CD14-positive monocyte (primary cell): ENCODE measurements at regions not wholly inside any gene's neighbourhood (a gene's known extent, or its start where the extent isn't known, plus 50 kb on each side); places are given as distances from the start of the nearest gene placed in this dataset.

Source experiments
- DNase-seq, 3 donors: peaks; one replicate each; pipeline ENCODE4 v3.0.0-alpha.2; 2011 to 2022
- H2AFZ ChIP-seq: 2 replicates; pipeline ENCODE4 v1.6.0; 2012; ENCODE audit warnings: mild to moderate bottlenecking, low read depth, low read length, inconsistent platforms; ENCODE audit not compliant: insufficient read depth, poor library complexity, severe bottlenecking
- H3K27ac ChIP-seq, 2 donors: 1 replicate in 1 of 2; 2 replicates in 1 of 2; pipeline ENCODE4 v1.5.1; 2012 to 2013; ENCODE audit warnings: low read length in 2 of 2, control low read depth in 1 of 2, inconsistent platforms in 1 of 2, low read depth in 1 of 2, mild to moderate bottlenecking in 1 of 2
- H3K27me3 ChIP-seq, 2 donors: one replicate each; pipeline versions ENCODE4 v1.6.0 to v1.6.1; 2011 to 2013; ENCODE audit warnings: low read length in 2 of 2; ENCODE audit not compliant: control insufficient read depth in 2 of 2, insufficient read depth in 2 of 2
- H3K36me3 ChIP-seq, 2 donors: replicated peaks in 1 of 2; 1 replicate in 1 of 2; 2 replicates in 1 of 2; pipeline versions ENCODE4 v1.5.1 to v1.6.1; 2012 to 2013; ENCODE audit warnings: low read length in 2 of 2, control low read depth in 1 of 2, inconsistent platforms in 1 of 2, mild to moderate bottlenecking in 1 of 2; ENCODE audit not compliant: insufficient read depth in 2 of 2, control insufficient read depth in 1 of 2
- H3K4me1 ChIP-seq, 2 donors: 1 replicate in 1 of 2; 2 replicates in 1 of 2; pipeline versions ENCODE4 v1.5.1 to v1.6.1; 2012 to 2013; ENCODE audit warnings: low read length in 2 of 2, control low read depth in 1 of 2, inconsistent platforms in 1 of 2, mild to moderate bottlenecking in 1 of 2, moderate library complexity in 1 of 2; ENCODE audit not compliant: insufficient read depth in 2 of 2, control insufficient read depth in 1 of 2
- H3K4me2 ChIP-seq: replicated peaks from 2 replicates; pipeline ENCODE3; 2012; ENCODE audit warnings: low read length, moderate library complexity, mild to moderate bottlenecking; ENCODE audit not compliant: poor library complexity, severe bottlenecking; ENCODE audit errors: extremely low read depth
- H3K4me3 ChIP-seq, 3 experiments: fragments of 200-600 bp in 1 of 3; sonication (generic) in 1 of 3; replicated peaks in 1 of 3; 1 replicate in 2 of 3; 2 replicates in 1 of 3; pipeline ENCODE4 v1.5.1; 2011 to 2013; ENCODE audit warnings: low read length in 3 of 3, mild to moderate bottlenecking in 3 of 3, control low read depth in 2 of 3, low read depth in 2 of 3, inconsistent platforms in 1 of 3, moderate library complexity in 1 of 3
- H3K79me2 ChIP-seq: 2 replicates; pipeline ENCODE4 v1.6.0; 2012; ENCODE audit warnings: mild to moderate bottlenecking, control low read depth, inconsistent platforms, low read length, moderate library complexity; ENCODE audit not compliant: insufficient read depth
- H3K9ac ChIP-seq: 2 replicates; pipeline ENCODE4 v1.6.0; 2017; ENCODE audit warnings: low read length, mild to moderate bottlenecking; ENCODE audit not compliant: insufficient read depth, poor library complexity, severe bottlenecking
- H3K9me3 ChIP-seq, 2 donors: replicated peaks in 1 of 2; 1 replicate in 1 of 2; 2 replicates in 1 of 2; pipeline versions ENCODE4 v1.5.1 to v1.6.1; 2012 to 2013; ENCODE audit warnings: low read length in 2 of 2, control low read depth in 1 of 2; ENCODE audit not compliant: control insufficient read depth in 1 of 2, insufficient read depth in 1 of 2
- H4K20me1 ChIP-seq: 2 replicates; pipeline ENCODE4 v1.6.0; 2012; ENCODE audit warnings: mild to moderate bottlenecking, low read length, control low read depth, moderate library complexity; ENCODE audit not compliant: insufficient read depth
- H3K27ac Mint-ChIP-seq, 7 donors: one replicate each; pipeline ENCODE4 v1.8.0; 2020; ENCODE audit warnings: mild to moderate bottlenecking in 7 of 7, mixed read lengths in 7 of 7, moderate library complexity in 6 of 7, inconsistent platforms in 2 of 7
- H3K27me3 Mint-ChIP-seq, 3 donors: one replicate each; pipeline ENCODE4 v1.8.0; 2021 to 2022; ENCODE audit warnings: low read depth in 3 of 3, mild to moderate bottlenecking in 3 of 3, mixed read lengths in 3 of 3, moderate library complexity in 3 of 3, inconsistent platforms in 1 of 3
- H3K36me3 Mint-ChIP-seq, 2 donors: one replicate each; pipeline ENCODE4 v1.8.0; 2020; ENCODE audit warnings: mixed read lengths in 2 of 2, inconsistent platforms in 1 of 2, mild to moderate bottlenecking in 1 of 2
- H3K4me1 Mint-ChIP-seq: one replicate; pipeline ENCODE4 v1.8.0; 2020; ENCODE audit warnings: mild to moderate bottlenecking, mixed read lengths
- H3K4me3 Mint-ChIP-seq, 2 donors: one replicate each; pipeline ENCODE4 v1.8.0; 2020; ENCODE audit warnings: mild to moderate bottlenecking in 2 of 2, mixed read lengths in 2 of 2, moderate library complexity in 1 of 2
- H3K9me3 Mint-ChIP-seq, 7 donors: one replicate each; pipeline ENCODE4 v1.8.0; 2020 to 2022; ENCODE audit warnings: mixed read lengths in 7 of 7, mild to moderate bottlenecking in 6 of 7, moderate library complexity in 6 of 7, inconsistent platforms in 2 of 7
- CTCF ChIP-seq: fragments of 200-600 bp; IDR thresholded peaks from one replicate; pipeline ENCODE4 v1.8.0; 2022; ENCODE audit warnings: antibody characterized with exemption, mild to moderate bottlenecking
- WGBS: methylation state at CpG from one replicate; pipeline ENCODE4 v1.1.5; 2013; ENCODE audit warnings: missing lambda C conversion rate; ENCODE audit not compliant: insufficient coverage; 5-methylcytosine and 5-hydroxymethylcytosine counted together
- intact Hi-C, 2 donors: fragments of 100-400 bp; cut with micrococcal nuclease; formaldehyde crosslinking; loops; one replicate each; pipeline versions ENCODE4 v1.15.0 to v1.15.1; 2023

GRCh38 chr15:97563516-97563915, 397.0 kb upstream of the ARRDC4 start:
- Histone ChIP-seq H3K4me2 (no peak overlapping the region), H4K20me1 (no peaks in the 10 kb centered on the region), H3K36me3 (no peaks in the 10 kb centered on the region), H3K4me1 (peaks cover 0 to 2% of the 10 kb centered on the region in 2 donors), H3K27ac (no peak overlapping the region), H2AFZ (no peak overlapping the region), H3K27me3 (no peaks in the 10 kb centered on the region), H3K9ac (no peak overlapping the region), H3K4me3 (no peak overlapping the region), H3K9me3 (no peaks in the 10 kb centered on the region), H3K79me2 (no peaks in the 10 kb centered on the region)
- Mint-ChIP-seq H3K4me3 (no peak overlapping the region), H3K36me3 (no peaks in the 10 kb centered on the region), H3K4me1 (peaks cover 6% of the 10 kb centered on the region), H3K9me3 (peaks cover 2 to 12% (median 6%) of the 10 kb centered on the region in 7 donors), H3K27me3 (no peaks in the 10 kb centered on the region), H3K27ac (no peak overlapping the region)
- no peak for TF ChIP-seq CTCF
- intact Hi-C loops, result no loop called here
- 83% methylated on average over 1 of the region's 3 CpGs for WGBS
- DNase-seq, result no peak

- DNase-seq, result no peak
- Mint-ChIP-seq H3K4me3 (no peak overlapping the region), H3K36me3 (no peaks in the 10 kb centered on the region), H3K27ac (no peak overlapping the region), H3K4me1 (no peaks in the 10 kb centered on the region), H3K27me3 (no peaks in the 10 kb centered on the region), H3K9me3 (peaks cover 3 to 9% (median 6%) of the 10 kb centered on the region in 7 donors)
- H3K36me3 ChIP-seq, result no peaks in the 10 kb centered on the region
- no peak overlapping the region for H3K27ac ChIP-seq
- H3K27me3 ChIP-seq, result no peaks in the 10 kb centered on the region
- H3K4me3 ChIP-seq, result no peak overlapping the region
- no peaks in the 10 kb centered on the region for H3K9me3 ChIP-seq
- no peak overlapping the region for H3K9ac ChIP-seq
- no peaks in the 10 kb centered on the region for H4K20me1 ChIP-seq
- TF ChIP-seq CTCF, result no peak
- intact Hi-C loops, result no loop called here
- H2AFZ ChIP-seq, result no peak overlapping the region
- peaks cover 0 to under 1% of the 10 kb centered on the region in 2 donors for H3K4me1 ChIP-seq
- no peak overlapping the region for H3K4me2 ChIP-seq
- H3K79me2 ChIP-seq, result no peaks in the 10 kb centered on the region
These were observed 393.5 kb upstream of the ARRDC4 start for GRCh38 chr15:97566961-97567360.
